ENCODE measurements at regions not wholly inside any gene's neighbourhood (a gene's known extent, or its start where the extent isn't known, plus 50 kb on each side); places are given as distances from the start of the nearest gene placed in this dataset.
A peak's percentile ranks its signal among the peaks of the same experiment; 100 is the strongest.

- peak in 1 of 8 experiments; percentile 31 for ATAC-seq (replicated peaks in 6 of 8)
- WGBS, 10 experiments: 0 to 100% (median 73%) methylated on average over 1 to 2 of the region's 2 CpGs; no CpG with 5 or more reads in 5 of the 10 experiments
- in situ Hi-C loops (cut with MboI; ENCODE audit: low pct_unique_long_range_greater_than_20kb in 2 of 9, low sequenced_read_pairs in 9 of 9, unreplicated experiment in 9 of 9): no loop called here
Measured at GRCh38 chr13:91144054-91144453, 203.4 kb upstream of the MIR17HG start.

GRCh38 chr13:91144486-91144885 is 203.0 kb upstream of the MIR17HG start:
- no peak overlapping the region for H3K4me3 ChIP-seq
- in situ Hi-C loops (cut with MboI; ENCODE audit: low pct_unique_long_range_greater_than_20kb in 2 of 9, low sequenced_read_pairs in 9 of 9, unreplicated experiment in 9 of 9): no loop called here
- no peak overlapping the region for H3K27ac ChIP-seq
- ATAC-seq (replicated peaks in 6 of 8): no peak
- WGBS, 10 experiments: 0 to 100% (median 71%) methylated on average over 1 to 2 of the region's 2 CpGs
- H3K4me1 ChIP-seq (replicated peaks in 1 of 2): peaks cover 0 to 6% of the 10 kb centered on the region in 2 donors

More at GRCh38 chr13:91144054-91144453, 203.4 kb upstream of the MIR17HG start:
- H3K4me3 ChIP-seq: no peak overlapping the region
- peaks cover 0 to 6% of the 10 kb centered on the region in 2 donors for H3K4me1 ChIP-seq (replicated peaks in 1 of 2)
- no peak overlapping the region for H3K27ac ChIP-seq

- no peak for ATAC-seq (replicated peaks in 6 of 8)
- in situ Hi-C loops (cut with MboI; ENCODE audit: low pct_unique_long_range_greater_than_20kb in 2 of 9, low sequenced_read_pairs in 9 of 9, unreplicated experiment in 9 of 9): no loop called here
- WGBS, 10 experiments: 0 to 100% (median 82%) methylated on average over 1 to 2 of the region's 2 CpGs
Measured at GRCh38 chr13:91145571-91146205, 201.8 kb upstream of the MIR17HG start.

DNA sequence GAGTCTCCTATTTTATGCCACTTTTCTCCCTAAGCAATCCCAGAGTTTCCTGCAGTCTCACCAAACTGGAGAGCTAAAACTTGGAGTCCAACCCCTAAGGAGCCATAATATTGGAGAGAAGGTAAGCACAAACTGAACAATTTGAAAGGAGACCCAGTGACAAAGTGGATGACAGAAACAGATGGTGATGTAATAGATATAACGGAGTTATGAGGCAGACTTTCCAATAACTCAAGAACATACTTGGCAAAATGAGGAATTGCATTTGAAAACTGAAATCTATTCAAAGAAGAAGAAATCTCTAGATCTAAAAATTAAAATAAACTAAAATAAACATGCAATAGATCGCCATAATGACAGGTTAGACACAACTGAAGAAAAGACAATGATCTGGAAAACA is 200.9 kb upstream of the MIR17HG start:
- no peak for ATAC-seq (replicated peaks in 6 of 8)
- Histone ChIP-seq H3K4me1 (replicated peaks in 1 of 2) (peaks cover 0 to 6% of the 10 kb centered on the region in 2 donors), H3K4me3 (no peak overlapping the region), H3K27ac (no peak overlapping the region)
- WGBS, 10 experiments: 6 to 100% (median 83%) methylated on average over 1 to 2 of the region's 2 CpGs; no CpG with 5 or more reads in 1 of the 10 experiments
- in situ Hi-C loops (cut with MboI; ENCODE audit: low pct_unique_long_range_greater_than_20kb in 2 of 9, low sequenced_read_pairs in 9 of 9, unreplicated experiment in 9 of 9): no loop called here

More at GRCh38 chr13:91145571-91146205, 201.8 kb upstream of the MIR17HG start:
- Histone ChIP-seq H3K4me3 (no peak overlapping the region), H3K27ac (no peak overlapping the region), H3K4me1 (replicated peaks in 1 of 2) (peaks cover 0 to 6% of the 10 kb centered on the region in 2 donors)

GRCh38 chr13:91148098-91148497 is 199.4 kb upstream of the MIR17HG start:
- in situ Hi-C loops (cut with MboI; ENCODE audit: low pct_unique_long_range_greater_than_20kb in 2 of 9, low sequenced_read_pairs in 9 of 9, unreplicated experiment in 9 of 9): no loop called here
- whole genome bisulfite sequencing, 10 experiments: 13 to 100% (median 89%) methylated on average over 1 of the region's 1 CpG; no CpG with 5 or more reads in 1 of the 10 experiments
- no peak for ATAC-seq (replicated peaks in 6 of 8)
- Histone ChIP-seq H3K4me3 (no peak overlapping the region), H3K4me1 (replicated peaks in 1 of 2) (no peaks in the 10 kb centered on the region), H3K27ac (no peak overlapping the region)

DNA sequence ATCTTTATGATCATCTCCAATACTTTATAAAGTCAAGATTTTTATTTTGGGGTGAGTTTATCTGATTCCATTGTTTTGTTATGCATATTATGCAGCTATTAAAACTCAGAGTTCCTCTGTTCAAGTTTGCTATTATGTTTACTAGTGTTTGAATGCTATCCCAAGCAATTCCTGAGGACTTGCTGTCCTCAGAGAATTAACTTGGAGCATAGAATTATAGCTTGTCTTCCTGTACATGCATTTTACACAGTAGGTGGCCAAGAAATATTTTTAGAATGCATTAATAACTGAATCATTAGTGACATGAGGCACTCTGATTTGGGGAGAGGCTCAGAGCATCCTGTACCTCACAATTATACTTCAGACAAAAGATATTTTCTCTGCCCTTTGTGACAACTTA is 195.6 kb upstream of the MIR17HG start:
- H3K27ac ChIP-seq: no peak overlapping the region
- ATAC-seq (replicated peaks in 6 of 8): no peak
- peaks cover 0 to 4% of the 10 kb centered on the region in 2 donors for H3K4me1 ChIP-seq (replicated peaks in 1 of 2)
- in situ Hi-C loops (cut with MboI; ENCODE audit: low pct_unique_long_range_greater_than_20kb in 2 of 9, low sequenced_read_pairs in 9 of 9, unreplicated experiment in 9 of 9): no loop called here
- no peak overlapping the region for H3K4me3 ChIP-seq

- no peak for ATAC-seq (replicated peaks in 6 of 8)
- in situ Hi-C loops (cut with MboI; ENCODE audit: low pct_unique_long_range_greater_than_20kb in 2 of 9, low sequenced_read_pairs in 9 of 9, unreplicated experiment in 9 of 9): no loop called here
- H3K4me3 ChIP-seq: no peak overlapping the region
Measured at GRCh38 chr13:91153372-91153771, 194.1 kb upstream of the MIR17HG start.

GRCh38 chr13:91154558-91155353 is 192.7 kb upstream of the MIR17HG start:
- in situ Hi-C loops (cut with MboI; ENCODE audit: low pct_unique_long_range_greater_than_20kb in 2 of 9, low sequenced_read_pairs in 9 of 9, unreplicated experiment in 9 of 9): no loop called here
- WGBS, 10 experiments: 0 to 83% (median 37%) methylated on average over 1 to 6 of the region's 6 CpGs
- ATAC-seq (replicated peaks in 6 of 8): peak in 1 of 8 experiments; percentile 59
- Histone ChIP-seq H3K4me3 (no peak overlapping the region), H3K4me1 (replicated peaks in 1 of 2) (peaks cover 0 to 4% of the 10 kb centered on the region in 2 donors), H3K27ac (no peak overlapping the region)

More at GRCh38 chr13:91153372-91153771, 194.1 kb upstream of the MIR17HG start:
- Histone ChIP-seq H3K27ac (no peak overlapping the region), H3K4me1 (replicated peaks in 1 of 2) (peaks cover 0 to 4% of the 10 kb centered on the region in 2 donors)

DNA sequence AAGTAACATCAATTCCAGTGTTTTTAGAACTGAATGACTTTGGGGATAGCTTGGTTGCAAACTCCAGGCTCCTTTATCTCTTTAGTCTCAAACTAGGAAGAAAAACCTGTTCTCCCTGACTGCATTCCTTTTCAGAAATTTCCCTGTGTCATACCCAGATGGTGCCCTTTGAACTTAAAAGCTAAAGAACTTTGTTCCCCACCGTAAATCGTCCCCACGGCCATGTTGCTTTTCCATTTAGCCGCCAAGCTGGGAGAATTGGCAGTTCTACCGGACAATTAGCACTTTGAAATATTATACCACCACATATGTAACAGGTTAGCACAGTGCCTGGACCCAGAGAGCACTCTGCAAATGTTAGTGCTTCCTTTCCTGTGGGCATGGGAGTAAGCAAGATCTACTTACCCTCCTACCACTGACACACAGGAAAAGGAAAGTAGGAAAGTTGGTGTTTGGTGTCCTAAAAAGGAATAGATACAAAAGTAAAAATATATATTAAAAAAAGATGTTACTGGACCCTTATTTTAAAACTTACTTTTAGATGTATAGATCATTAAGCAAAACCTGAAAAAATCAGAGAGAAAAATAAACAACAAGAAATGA is 191.9 kb upstream of the MIR17HG start:
- no peak overlapping the region for H3K27ac ChIP-seq
- ATAC-seq (replicated peaks in 6 of 8): no peak
- in situ Hi-C loops (cut with MboI; ENCODE audit: low pct_unique_long_range_greater_than_20kb in 2 of 9, low sequenced_read_pairs in 9 of 9, unreplicated experiment in 9 of 9): no loop called here

GRCh38 chr13:91157273-91158016 is 190.0 kb upstream of the MIR17HG start:
- ATAC-seq (replicated peaks in 6 of 8): no peak
- H3K27ac ChIP-seq: no peak overlapping the region
- no peak overlapping the region for H3K4me3 ChIP-seq
- in situ Hi-C loops (cut with MboI; ENCODE audit: low pct_unique_long_range_greater_than_20kb in 2 of 9, low sequenced_read_pairs in 9 of 9, unreplicated experiment in 9 of 9): no loop called here
- WGBS, 10 experiments: 0 to 98% (median 74%) methylated on average over 2 to 4 of the region's 4 CpGs
- peaks cover 0 to 4% of the 10 kb centered on the region in 2 donors for H3K4me1 ChIP-seq (replicated peaks in 1 of 2)

More for the DNA sequence above, 191.9 kb upstream of the MIR17HG start:
- Histone ChIP-seq H3K4me3 (no peak overlapping the region), H3K4me1 (replicated peaks in 1 of 2) (peaks cover 0 to 4% of the 10 kb centered on the region in 2 donors)
- WGBS, 10 experiments: 0 to 55% (median 30%) methylated on average over 2 to 5 of the region's 5 CpGs; no CpG with 5 or more reads in 3 of the 10 experiments

GRCh38 chr13:91158017-91158395 is 189.5 kb upstream of the MIR17HG start:
- H3K4me3 ChIP-seq: no peak overlapping the region
- no peak for ATAC-seq (replicated peaks in 6 of 8)
- in situ Hi-C loops (cut with MboI; ENCODE audit: low pct_unique_long_range_greater_than_20kb in 2 of 9, low sequenced_read_pairs in 9 of 9, unreplicated experiment in 9 of 9): no loop called here
- H3K4me1 ChIP-seq (replicated peaks in 1 of 2): peaks cover 0 to 4% of the 10 kb centered on the region in 2 donors
- H3K27ac ChIP-seq: no peak overlapping the region
- 0 to 71% (median 41%) methylated on average over 3 to 4 of the region's 4 CpGs; no CpG with 5 or more reads in 1 of the 10 experiments for WGBS, 10 experiments

DNA sequence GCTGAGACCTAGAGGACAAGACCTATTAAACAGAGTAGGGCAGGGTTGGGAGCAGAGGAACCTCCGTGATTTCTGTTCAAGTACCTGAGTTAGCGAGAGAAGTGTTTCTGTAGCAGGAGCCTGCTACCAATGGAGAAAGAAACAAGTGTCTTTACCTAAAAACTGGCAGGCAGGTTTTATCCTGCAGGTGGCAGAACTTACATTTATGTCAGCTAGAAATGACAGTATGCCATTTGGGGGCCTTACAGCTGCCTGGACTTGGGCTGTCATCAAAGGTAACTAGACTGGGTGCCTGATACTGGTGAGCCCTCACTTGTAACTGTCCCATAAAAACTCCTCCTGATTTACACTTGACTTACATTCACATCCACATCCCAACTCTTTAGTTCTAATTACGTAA is 185.3 kb upstream of the MIR17HG start:
- ATAC-seq (replicated peaks in 6 of 8): no peak
- Histone ChIP-seq H3K4me1 (replicated peaks in 1 of 2) (no peaks in the 10 kb centered on the region), H3K4me3 (no peak overlapping the region), H3K27ac (no peak overlapping the region)
- in situ Hi-C loops (cut with MboI; ENCODE audit: low pct_unique_long_range_greater_than_20kb in 2 of 9, low sequenced_read_pairs in 9 of 9, unreplicated experiment in 9 of 9): no loop called here
- WGBS, 10 experiments: 0 to 100% (median 85%) methylated on average over 1 to 3 of the region's 3 CpGs

GRCh38 chr13:91162589-91162988 is 184.9 kb upstream of the MIR17HG start:
- no peak for ATAC-seq (replicated peaks in 6 of 8)
- in situ Hi-C loops (cut with MboI; ENCODE audit: low pct_unique_long_range_greater_than_20kb in 2 of 9, low sequenced_read_pairs in 9 of 9, unreplicated experiment in 9 of 9): no loop called here
- no peaks in the 10 kb centered on the region for H3K4me1 ChIP-seq (replicated peaks in 1 of 2)
- H3K4me3 ChIP-seq: no peak overlapping the region
- no peak overlapping the region for H3K27ac ChIP-seq
- 0 to 100% (median 85%) methylated on average over 1 of the region's 1 CpG; no CpG with 5 or more reads in 3 of the 10 experiments for WGBS, 10 experiments
